22Rv1 (cell line): ENCODE measurements at regions not wholly inside any gene's neighbourhood (a gene's known extent, or its start where the extent isn't known, plus 50 kb on each side); places are given as distances from the start of the nearest gene placed in this dataset.

Experiments used
- H3K27ac ChIP-seq: fragments of 450-650 bp; 2 replicates; pipeline ENCODE4 v1.5.1; 2017
- ZFX ChIP-seq: fragments of 450-650 bp; IDR thresholded peaks from 2 replicates; pipeline ENCODE4 v1.6.1; 2017; ENCODE audit warnings: antibody characterized with exemption, borderline replicate concordance
- TF ChIP-seq, protein P1 (sequence below): fragments of 450-650 bp; IDR thresholded peaks from 2 replicates; pipeline ENCODE4 v1.5.1; 2017; ENCODE audit warnings: mild to moderate bottlenecking

DNA sequence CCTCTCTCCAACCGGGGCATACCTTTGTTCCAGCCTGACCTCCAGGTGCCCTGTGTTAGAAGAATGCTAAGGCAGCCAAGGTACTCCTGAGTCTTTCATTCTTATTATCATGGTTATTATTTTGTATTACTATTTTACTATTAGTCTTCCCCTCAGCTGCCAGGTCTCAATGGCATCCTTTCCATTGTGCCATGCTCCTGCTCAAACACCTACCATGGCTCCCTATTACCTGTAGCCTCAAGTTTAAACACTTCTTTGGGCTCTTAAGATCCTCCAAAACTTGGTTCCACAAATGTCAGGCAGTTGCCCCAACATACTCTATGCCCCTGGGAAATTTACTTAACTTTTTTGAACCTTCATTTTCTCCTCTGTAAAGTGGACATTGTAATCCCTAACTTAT, 130.4 kb downstream of the CHST1 start:
- H3K27ac ChIP-seq: no peak overlapping the region
- TF ChIP-seq, protein P1, sequence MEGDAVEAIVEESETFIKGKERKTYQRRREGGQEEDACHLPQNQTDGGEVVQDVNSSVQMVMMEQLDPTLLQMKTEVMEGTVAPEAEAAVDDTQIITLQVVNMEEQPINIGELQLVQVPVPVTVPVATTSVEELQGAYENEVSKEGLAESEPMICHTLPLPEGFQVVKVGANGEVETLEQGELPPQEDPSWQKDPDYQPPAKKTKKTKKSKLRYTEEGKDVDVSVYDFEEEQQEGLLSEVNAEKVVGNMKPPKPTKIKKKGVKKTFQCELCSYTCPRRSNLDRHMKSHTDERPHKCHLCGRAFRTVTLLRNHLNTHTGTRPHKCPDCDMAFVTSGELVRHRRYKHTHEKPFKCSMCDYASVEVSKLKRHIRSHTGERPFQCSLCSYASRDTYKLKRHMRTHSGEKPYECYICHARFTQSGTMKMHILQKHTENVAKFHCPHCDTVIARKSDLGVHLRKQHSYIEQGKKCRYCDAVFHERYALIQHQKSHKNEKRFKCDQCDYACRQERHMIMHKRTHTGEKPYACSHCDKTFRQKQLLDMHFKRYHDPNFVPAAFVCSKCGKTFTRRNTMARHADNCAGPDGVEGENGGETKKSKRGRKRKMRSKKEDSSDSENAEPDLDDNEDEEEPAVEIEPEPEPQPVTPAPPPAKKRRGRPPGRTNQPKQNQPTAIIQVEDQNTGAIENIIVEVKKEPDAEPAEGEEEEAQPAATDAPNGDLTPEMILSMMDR: no peak
- no peak for TF ChIP-seq ZFX

DNA sequence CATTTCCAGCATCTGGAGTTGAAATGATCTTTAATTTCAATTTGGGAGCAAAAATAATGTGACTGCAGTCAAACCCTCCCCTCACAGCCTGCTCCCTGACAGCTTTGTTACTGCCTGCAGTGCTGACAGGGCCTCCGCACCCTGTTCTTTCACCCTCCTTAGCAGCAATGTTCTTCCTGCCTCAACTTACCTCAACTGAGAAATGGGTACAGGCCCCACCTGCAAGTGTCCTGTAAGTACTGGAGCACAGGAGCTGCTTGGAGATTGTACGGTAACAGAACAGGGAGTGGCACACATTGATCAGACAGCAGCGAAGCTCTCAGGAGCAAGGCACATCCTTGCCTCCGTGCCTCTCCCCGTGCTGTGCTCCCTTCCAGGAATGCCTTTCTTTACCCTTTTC, 131.3 kb downstream of the CHST1 start:
- no peak overlapping the region for H3K27ac ChIP-seq
- TF ChIP-seq ZFX: no peak
- TF ChIP-seq, protein P1: no peak

DNA sequence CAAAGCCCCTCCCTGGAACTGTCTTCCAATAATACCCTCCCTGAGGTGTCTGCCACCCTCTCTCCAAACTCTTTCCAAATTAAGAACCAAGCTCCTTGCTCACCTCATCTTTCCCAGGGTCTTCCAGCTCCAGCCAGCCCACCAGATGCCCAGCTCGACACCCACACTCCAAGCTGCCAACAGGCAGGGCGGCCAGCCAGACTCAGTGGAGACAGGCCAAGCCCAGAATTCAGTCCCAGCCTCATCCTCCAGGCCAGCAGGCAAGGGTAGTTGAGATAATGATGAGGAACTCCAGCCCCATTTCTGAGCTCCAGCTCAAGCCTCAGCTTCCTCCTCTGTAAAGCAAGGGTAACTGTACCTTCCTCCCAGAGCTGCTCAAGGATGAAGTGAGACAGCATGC, 132.9 kb downstream of the CHST1 start:
- H3K27ac ChIP-seq: no peak overlapping the region
- TF ChIP-seq ZFX: no peak
- TF ChIP-seq, protein P1: no peak

DNA sequence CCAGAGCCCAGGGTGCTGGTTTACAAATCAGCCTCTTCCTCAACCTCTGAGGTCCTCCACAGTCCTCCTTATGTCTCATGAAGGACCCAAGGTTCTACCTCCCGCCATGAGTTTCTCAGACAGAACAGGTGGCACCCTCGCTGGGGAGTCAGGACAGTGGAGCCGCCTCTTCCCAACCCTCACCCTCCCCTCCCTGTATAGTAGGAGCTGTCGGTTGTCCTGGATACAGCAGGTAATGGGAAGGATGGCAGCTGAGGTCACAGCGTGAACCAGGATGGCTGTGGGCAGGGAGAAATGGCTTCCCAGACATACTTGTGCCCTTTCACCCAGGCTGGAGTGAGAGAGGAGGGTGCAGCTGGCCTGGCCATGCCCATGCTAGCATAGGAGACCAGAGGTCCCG, 134.6 kb downstream of the CHST1 start:
- no peak for TF ChIP-seq ZFX
- TF ChIP-seq, protein P1: no peak

DNA sequence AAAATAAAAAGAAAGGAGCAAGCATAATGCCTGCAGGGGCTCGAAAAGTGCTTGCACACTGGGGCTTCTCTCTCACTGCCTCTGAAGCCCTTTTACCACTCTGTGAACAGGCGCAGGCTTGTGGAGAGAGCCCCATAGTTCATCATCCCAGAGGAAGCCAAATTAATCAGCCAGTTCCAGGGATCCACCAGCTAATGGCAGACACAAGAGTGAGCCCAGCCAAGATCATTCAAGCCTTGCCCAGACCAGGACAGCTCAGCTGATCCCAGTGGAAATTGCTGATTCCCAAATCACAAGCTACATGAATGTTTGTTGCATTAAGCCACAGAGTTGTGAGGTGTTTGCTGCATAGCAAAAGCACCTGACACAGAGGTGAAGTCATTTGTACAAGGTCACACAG, 135.3 kb downstream of the CHST1 start:
- TF ChIP-seq ZFX: no peak
- no peak overlapping the region for H3K27ac ChIP-seq

More for the DNA sequence above, 134.6 kb downstream of the CHST1 start:
- no peak overlapping the region for H3K27ac ChIP-seq

DNA sequence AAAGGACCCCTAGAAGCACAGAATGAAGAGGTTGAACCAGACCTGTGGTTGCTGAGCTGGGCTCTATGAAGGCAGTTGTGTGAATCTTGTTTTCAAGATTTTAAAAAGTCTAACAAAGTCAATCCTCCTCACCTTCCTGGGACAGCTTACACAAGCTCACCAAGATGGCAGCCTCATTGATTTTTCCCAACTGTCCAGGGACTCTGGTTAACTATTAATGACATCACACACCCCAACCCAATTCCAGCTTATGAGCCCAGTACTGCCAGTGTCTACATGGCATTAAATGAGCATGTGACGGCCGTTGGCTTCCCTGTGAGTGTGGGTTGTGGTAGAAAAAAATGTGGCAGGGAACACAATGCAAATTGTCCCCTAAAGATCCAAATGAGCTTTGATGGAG, 137.0 kb downstream of the CHST1 start:
- no peak overlapping the region for H3K27ac ChIP-seq
- TF ChIP-seq, protein P1: no peak
- no peak for TF ChIP-seq ZFX

DNA sequence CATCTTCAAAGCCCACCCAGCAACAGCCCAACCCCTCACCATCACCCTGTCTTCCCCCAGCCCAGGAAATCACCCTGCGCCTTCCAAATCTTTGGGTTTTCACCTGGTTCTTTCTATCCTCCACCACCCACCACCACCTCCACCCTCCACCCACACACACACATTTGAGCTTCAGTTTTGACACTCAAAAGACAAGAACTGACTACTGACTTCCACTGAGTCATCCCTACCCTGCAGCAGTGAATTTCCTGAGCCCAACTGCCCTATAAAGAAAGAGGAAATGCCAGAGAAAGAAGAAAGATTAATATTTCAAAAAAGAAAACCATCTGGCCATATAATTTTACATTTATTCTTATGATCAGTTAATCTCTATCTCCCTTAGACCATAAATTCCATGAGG, 137.5 kb downstream of the CHST1 start:
- TF ChIP-seq ZFX: no peak
- H3K27ac ChIP-seq: no peak overlapping the region

DNA sequence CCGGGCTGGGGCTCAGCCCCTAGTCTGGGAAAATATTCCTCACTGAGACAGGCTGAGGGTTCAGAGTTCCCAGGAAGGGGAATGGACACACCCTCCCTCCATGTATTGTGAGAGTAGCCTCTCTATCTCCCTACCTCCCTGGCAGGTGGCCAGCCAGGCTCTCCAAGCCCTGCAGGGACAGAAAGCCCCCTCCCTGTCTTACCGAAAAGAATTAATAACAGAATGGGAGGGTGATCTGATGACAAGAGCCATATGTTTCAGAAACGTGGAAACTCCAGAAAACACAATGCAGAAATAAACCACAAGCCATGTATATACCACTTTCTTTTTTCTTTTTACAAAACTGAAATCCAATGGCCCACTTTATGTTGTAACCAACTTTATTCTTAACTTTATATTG, 140.0 kb downstream of the CHST1 start:
- no peak for TF ChIP-seq ZFX
- no peak overlapping the region for H3K27ac ChIP-seq

DNA sequence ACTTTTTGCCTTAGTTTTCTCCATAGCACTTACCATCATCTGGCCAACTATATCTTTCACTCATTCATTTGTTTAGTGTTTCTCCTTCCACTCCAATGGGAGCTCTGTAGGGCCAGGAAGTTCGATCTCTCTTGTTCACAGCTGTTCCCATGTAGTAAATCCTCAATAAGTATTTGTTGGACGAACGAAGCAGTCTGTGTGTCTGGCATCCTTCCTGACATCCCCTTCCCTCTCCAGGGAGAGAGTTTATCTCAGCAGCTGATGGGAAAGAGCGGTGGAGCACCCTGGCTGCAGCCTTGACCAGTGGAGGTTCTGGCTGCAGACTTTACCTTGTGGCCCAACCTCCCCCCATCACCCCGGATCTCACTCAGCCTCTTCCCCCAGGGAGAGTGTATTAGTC, 141.7 kb downstream of the CHST1 start:
- no peak overlapping the region for H3K27ac ChIP-seq
- TF ChIP-seq, protein P1: no peak
- TF ChIP-seq ZFX: no peak
